ENCODE measurements at regions not wholly inside any gene's neighbourhood (a gene's known extent, or its start where the extent isn't known, plus 50 kb on each side); places are given as distances from the start of the nearest gene placed in this dataset.
"Not testable (repeated sequence)": the region's sequence is repeated elsewhere in the genome, so short reads cannot be mapped to it uniquely, and the experiment has no call there.

- Histone ChIP-seq H3K36me3 (ENCODE audit: insufficient read depth, low read length, poor library complexity, severe bottlenecking) (no peaks in the 10 kb centered on the region), H3K4me3 (ENCODE audit: low read depth, low read length, poor library complexity, severe bottlenecking) (no peak overlapping the region), H3K9me3 (ENCODE audit: low read depth, low read length, poor library complexity, severe bottlenecking) (peaks cover 6% of the 10 kb centered on the region), H3K27me3 (replicated peaks; ENCODE audit: insufficient read depth, low read depth, low read length, poor library complexity) (no peaks in the 10 kb centered on the region), H3K4me1 (ENCODE audit: insufficient read depth, low read length, poor library complexity, severe bottlenecking) (no peaks in the 10 kb centered on the region), H3K27ac (ENCODE audit: low read depth, low read length, poor library complexity, severe bottlenecking) (no peak overlapping the region)
- DNase-seq (ENCODE audit: low spot score) = no peak
- ChIA-PET POLR2A (ENCODE audit: low non-redundant PET) (no interaction called here), CTCF (no interaction called here)
- BruUV-seq (replicated peaks) = no TSS peak
- intact Hi-C loops (cut with micrococcal nuclease; ENCODE audit: unreplicated experiment) = no loop called here
- TF ChIP-seq EZH2 (IDR thresholded peaks at IDR 0.05; ENCODE audit: borderline replicate concordance, low read depth, low read length, poor library complexity, severe bottlenecking) (no peak), CTCF (conservative IDR thresholded peaks at IDR 0.05; ENCODE audit: low read depth, low read length) (no peak)
These were observed 767.4 kb upstream of the CDH10 start for GRCh38 chr5:25412116-25412661.

- H3K27me3 ChIP-seq (replicated peaks; ENCODE audit: insufficient read depth, low read depth, low read length, poor library complexity); H3K36me3 ChIP-seq (ENCODE audit: insufficient read depth, low read length, poor library complexity, severe bottlenecking); H3K4me3 ChIP-seq (ENCODE audit: low read depth, low read length, poor library complexity, severe bottlenecking); H3K4me1 ChIP-seq (ENCODE audit: insufficient read depth, low read length, poor library complexity, severe bottlenecking); BruUV-seq (replicated peaks); DNase-seq (ENCODE audit: low spot score); H3K9me3 ChIP-seq (ENCODE audit: low read depth, low read length, poor library complexity, severe bottlenecking); H3K27ac ChIP-seq (ENCODE audit: low read depth, low read length, poor library complexity, severe bottlenecking); POLR2A ChIA-PET (ENCODE audit: low non-redundant PET); intact Hi-C loops (cut with micrococcal nuclease; ENCODE audit: unreplicated experiment); CTCF ChIA-PET: not testable (repeated sequence)
These were observed 762.6 kb upstream of the CDH10 start for GRCh38 chr5:25407365-25407764.

GRCh38 chr5:25405850-25406249, 761.1 kb upstream of the CDH10 start:
- Histone ChIP-seq H3K27me3 (replicated peaks; ENCODE audit: insufficient read depth, low read depth, low read length, poor library complexity) (no peaks in the 10 kb centered on the region), H3K4me1 (ENCODE audit: insufficient read depth, low read length, poor library complexity, severe bottlenecking) (no peaks in the 10 kb centered on the region), H3K4me3 (ENCODE audit: low read depth, low read length, poor library complexity, severe bottlenecking) (no peak overlapping the region), H3K9me3 (ENCODE audit: low read depth, low read length, poor library complexity, severe bottlenecking) (peaks cover 11% of the 10 kb centered on the region), H3K27ac (ENCODE audit: low read depth, low read length, poor library complexity, severe bottlenecking) (no peak overlapping the region), H3K36me3 (ENCODE audit: insufficient read depth, low read length, poor library complexity, severe bottlenecking) (no peaks in the 10 kb centered on the region)
- BruUV-seq (replicated peaks) = no TSS peak
- ChIA-PET CTCF (no interaction called here), POLR2A (ENCODE audit: low non-redundant PET) (no interaction called here)
- no peak for TF ChIP-seq EZH2 (IDR thresholded peaks at IDR 0.05; ENCODE audit: borderline replicate concordance, low read depth, low read length, poor library complexity, severe bottlenecking)
- TF ChIP-seq CTCF (conservative IDR thresholded peaks at IDR 0.05; ENCODE audit: low read depth, low read length) = no peak
- intact Hi-C loops (cut with micrococcal nuclease; ENCODE audit: unreplicated experiment) = no loop called here
- DNase-seq (ENCODE audit: low spot score) = no peak

- Histone ChIP-seq H3K36me3 (ENCODE audit: insufficient read depth, low read length, poor library complexity, severe bottlenecking) (no peaks in the 10 kb centered on the region), H3K27ac (ENCODE audit: low read depth, low read length, poor library complexity, severe bottlenecking) (no peak overlapping the region), H3K27me3 (replicated peaks; ENCODE audit: insufficient read depth, low read depth, low read length, poor library complexity) (no peaks in the 10 kb centered on the region), H3K4me1 (ENCODE audit: insufficient read depth, low read length, poor library complexity, severe bottlenecking) (no peaks in the 10 kb centered on the region), H3K4me3 (ENCODE audit: low read depth, low read length, poor library complexity, severe bottlenecking) (no peak overlapping the region), H3K9me3 (ENCODE audit: low read depth, low read length, poor library complexity, severe bottlenecking) (peaks cover 5% of the 10 kb centered on the region)
- TF ChIP-seq CTCF (conservative IDR thresholded peaks at IDR 0.05; ENCODE audit: low read depth, low read length) (no peak), EZH2 (IDR thresholded peaks at IDR 0.05; ENCODE audit: borderline replicate concordance, low read depth, low read length, poor library complexity, severe bottlenecking) (no peak)
- intact Hi-C loops (cut with micrococcal nuclease; ENCODE audit: unreplicated experiment) = no loop called here
- CTCF ChIA-PET = no interaction called here
- POLR2A ChIA-PET (ENCODE audit: low non-redundant PET) = no interaction called here
- no TSS peak for BruUV-seq (replicated peaks)
- DNase-seq (ENCODE audit: low spot score) = no peak
These were observed 755.2 kb upstream of the CDH10 start for GRCh38 chr5:25399878-25400480.

All from A673 (cell line).